Left kidney (tissue), 1 donor: ENCODE measurements at regions not wholly inside any gene's neighbourhood (a gene's known extent, or its start where the extent isn't known, plus 50 kb on each side); places are given as distances from the start of the nearest gene placed in this dataset.
"Not testable (repeated sequence)": the region's sequence is repeated elsewhere in the genome, so short reads cannot be mapped to it uniquely, and the experiment has no call there.

Source experiments
- DNase-seq: peaks from one replicate; pipeline ENCODE4 v3.0.0-alpha.2; 2013

GRCh38 chr5:167427641-167428040 is 863.8 kb upstream of the WWC1 start:
- DNase-seq: not testable (repeated sequence)

GRCh38 chr5:167440846-167441245 is 850.6 kb upstream of the WWC1 start:
- DNase-seq: no peak

- no peak for DNase-seq
These were observed 848.5 kb upstream of the WWC1 start for GRCh38 chr5:167442922-167443321.

- DNase-seq: no peak
These were observed 843.7 kb upstream of the WWC1 start for GRCh38 chr5:167447466-167448375.

GRCh38 chr5:167448376-167448775 is 843.1 kb upstream of the WWC1 start:
- no peak for DNase-seq

GRCh38 chr5:167451076-167451475 is 840.4 kb upstream of the WWC1 start:
- no peak for DNase-seq

DNA sequence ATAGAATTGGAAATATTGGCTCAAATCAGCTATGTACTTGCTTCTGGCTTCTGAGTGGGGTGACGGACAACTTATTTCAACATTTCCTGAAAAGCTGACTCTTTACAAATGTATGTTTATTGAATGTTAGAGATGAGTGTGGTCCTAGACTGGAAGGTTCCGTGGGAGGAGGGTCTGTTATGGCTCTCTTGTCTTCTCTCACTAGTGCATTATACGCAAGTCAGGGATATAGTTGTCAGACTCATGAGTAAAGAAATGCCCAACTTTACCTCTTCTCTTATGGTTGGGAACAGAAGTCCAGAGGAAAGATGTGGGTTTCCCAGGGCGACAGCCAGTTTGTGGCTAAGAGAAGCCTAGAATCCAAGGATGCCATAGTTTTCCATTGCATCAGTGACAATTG is 839.3 kb upstream of the WWC1 start:
- DNase-seq: no peak

- DNase-seq: no peak
These were observed 838.0 kb upstream of the WWC1 start for GRCh38 chr5:167453246-167454030.

DNA sequence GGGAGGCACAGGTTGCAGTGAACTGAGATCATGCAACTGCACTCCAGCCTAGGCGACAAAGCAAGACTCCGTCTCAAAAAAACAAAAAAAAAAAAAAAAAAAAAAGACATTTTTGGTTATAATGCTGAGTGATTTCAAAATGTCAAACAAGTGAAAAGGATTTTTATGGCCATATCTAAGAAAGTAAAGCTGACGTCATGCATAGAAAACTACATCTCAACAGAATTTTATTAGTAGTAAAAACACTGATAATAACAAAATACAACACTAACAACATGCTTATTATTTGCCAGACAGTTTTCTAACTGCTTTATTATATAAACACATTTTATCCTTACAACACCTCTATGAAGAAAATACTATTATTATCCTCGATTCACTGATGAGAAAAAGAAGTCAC is 833.0 kb upstream of the WWC1 start:
- DNase-seq: no peak

GRCh38 chr5:167460449-167461020 is 830.9 kb upstream of the WWC1 start:
- DNase-seq: no peak

GRCh38 chr5:167463939-167464338 is 827.5 kb upstream of the WWC1 start:
- DNase-seq: no peak

DNA sequence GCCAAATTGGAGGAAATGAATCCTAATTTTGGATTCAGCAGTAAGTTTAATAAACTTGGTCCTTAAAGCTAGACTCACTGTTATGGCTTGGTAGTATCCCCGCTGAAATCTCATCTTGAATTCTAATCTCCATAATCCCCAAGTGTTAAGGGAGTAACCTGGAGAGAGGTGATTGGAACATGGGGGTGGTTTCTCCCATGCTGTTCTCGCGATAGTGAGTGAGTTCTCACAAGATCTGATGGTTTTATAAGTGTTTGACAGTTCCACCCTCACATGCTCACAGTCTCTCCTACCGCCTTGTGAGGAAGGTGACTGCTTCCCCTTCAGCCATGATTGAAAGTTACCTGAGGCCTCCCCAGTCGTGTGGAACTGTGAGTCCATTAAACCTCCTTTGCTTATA is 824.5 kb upstream of the WWC1 start:
- DNase-seq: no peak

DNA sequence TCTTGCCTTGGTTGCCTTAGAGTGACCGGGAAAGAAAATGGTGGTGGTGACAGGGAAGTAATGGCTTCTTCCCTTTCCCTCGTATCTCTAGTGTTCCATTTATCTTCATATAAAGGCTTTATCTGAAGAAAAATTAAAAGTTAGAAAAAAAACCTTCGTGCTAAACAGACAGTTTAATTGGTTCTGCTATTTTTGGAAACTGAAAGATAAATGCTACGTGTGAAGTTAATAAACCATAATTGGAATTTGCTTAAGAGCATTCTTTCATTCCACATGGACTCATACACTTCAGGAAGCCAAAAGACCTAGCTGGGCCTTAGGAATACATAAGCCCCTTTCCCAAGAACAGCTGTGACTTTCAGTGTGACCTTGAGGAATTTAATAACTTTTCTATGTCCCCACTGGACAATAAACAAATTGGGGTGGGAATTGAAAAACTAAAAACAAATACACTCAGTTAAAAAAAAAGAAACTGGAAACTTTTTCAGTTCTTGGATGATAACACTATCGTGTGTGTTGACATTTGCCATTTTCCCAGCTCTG is 818.8 kb upstream of the WWC1 start:
- no peak for DNase-seq

- no peak for DNase-seq
These were observed 813.3 kb upstream of the WWC1 start for GRCh38 chr5:167478188-167478587.

DNA sequence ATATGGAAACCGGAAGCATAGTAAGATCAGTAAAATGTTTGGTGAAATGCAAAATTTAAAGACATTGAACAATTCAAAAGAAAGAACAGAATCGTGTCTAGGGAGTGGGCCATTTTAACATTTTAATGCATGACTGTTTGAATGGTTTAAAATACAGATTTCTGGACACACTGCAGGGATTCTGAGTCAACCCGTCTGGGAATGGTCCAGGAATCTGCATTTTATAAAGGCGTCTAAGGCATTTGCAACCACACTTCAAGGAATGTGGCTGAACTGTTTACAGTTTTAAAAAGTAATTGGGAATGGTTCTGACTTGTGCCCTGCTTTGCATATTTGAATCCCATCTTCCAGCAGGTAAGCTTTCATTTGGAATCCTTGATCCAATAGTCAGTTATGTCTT is 811.7 kb upstream of the WWC1 start:
- DNase-seq: no peak

GRCh38 chr5:167481345-167481744 is 810.1 kb upstream of the WWC1 start:
- DNase-seq: no peak

DNA sequence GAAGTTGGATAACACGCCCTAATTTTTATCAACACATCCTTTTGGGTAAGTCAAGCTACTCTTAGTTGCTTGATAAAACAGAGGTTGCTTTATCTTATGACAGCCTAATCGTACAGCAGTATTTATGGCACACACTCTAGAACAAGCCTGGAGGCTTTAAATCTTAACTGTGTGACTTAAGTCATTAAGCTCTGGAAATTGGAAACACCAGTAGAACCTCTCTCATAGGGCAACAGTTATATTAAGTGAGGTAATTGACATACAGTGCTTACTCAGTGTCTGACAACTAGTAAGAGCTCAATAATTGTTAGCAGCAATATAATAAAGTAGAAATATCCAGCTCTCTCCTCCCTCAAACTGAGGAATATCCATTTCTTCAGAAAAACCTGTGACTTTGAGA is 808.9 kb upstream of the WWC1 start:
- no peak for DNase-seq

GRCh38 chr5:167485061-167485774 is 806.2 kb upstream of the WWC1 start:
- DNase-seq: no peak

DNA sequence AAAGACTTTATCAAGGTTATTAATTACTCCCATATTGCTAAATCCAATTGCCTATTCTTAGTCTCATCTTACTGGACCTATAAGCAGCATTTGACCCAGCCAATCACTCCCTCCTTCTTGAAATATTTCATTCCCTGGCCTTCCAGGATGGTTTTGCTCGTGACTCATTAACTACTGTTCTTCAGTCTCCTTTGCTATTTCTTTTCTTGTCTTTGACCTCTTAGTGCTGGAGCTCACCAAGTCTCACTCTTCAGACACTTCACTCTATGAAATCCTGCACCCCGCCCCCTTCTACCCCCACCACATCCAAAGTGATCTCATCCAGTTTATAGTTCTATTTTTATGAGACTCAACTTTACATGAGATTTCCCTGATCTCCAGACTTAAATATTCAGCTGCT is 803.1 kb upstream of the WWC1 start:
- DNase-seq: no peak

DNA sequence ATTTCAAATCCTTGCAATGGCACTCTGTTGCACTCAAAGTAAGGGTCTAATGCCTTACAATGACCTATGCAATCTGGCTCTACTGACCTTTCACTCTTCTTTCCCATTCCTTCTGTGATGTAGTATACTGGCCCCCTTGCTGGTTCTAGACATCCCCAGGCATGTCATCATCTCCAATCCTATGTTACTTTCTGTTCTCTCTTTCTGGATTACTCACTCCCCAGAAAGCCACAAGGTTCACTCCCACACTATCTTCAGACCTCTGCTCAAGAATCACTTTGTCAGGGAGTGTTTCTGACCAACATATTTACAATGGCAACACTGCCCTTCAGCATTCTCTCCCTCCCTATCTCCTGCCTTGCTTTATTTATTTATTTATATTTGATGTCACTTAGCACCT is 802.2 kb upstream of the WWC1 start:
- no peak for DNase-seq

GRCh38 chr5:167503926-167504720 is 787.3 kb upstream of the WWC1 start:
- DNase-seq: no peak
